ENCODE measurements at regions not wholly inside any gene's neighbourhood (a gene's known extent, or its start where the extent isn't known, plus 50 kb on each side); places are given as distances from the start of the nearest gene placed in this dataset.

DNA sequence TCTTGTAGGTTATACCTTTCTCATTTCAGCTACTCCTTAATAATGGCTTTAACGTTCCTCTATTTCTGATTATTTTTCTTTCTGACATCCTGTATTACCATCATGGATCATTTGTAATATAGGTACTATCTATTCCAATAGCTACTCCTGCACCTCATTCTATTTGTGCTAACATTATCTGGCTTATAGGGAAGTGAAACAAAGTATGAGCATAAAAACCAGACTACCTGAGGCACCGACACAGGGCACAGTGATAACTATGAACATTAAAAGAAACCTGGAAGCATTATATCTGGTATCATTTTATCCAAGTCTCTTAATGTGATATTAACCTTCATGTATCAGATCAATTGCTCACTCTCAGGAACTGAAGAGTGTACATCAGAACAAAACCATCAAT, 407.3 kb downstream of the DMRT2 start:
- Histone ChIP-seq H2AFZ (ENCODE audit: low read depth, low read length, poor library complexity, severe bottlenecking) (no peak overlapping the region), H3K4me3 (replicated peaks in 1 of 2; ENCODE audit: low read depth in 1 of 2, low read length in 2 of 2) (no peak overlapping the region), H3K9ac (ENCODE audit: low read length) (no peak overlapping the region), H3K27ac (ENCODE audit: low read depth, low read length) (no peak overlapping the region), H3K9me2 (ENCODE audit: insufficient read depth) (no peaks in the 10 kb centered on the region), H4K20me1 (ENCODE audit: insufficient read depth) (no peaks in the 10 kb centered on the region), H3K27me3 (ENCODE audit: insufficient read depth, low read length) (no peaks in the 10 kb centered on the region), H3K4me2 (ENCODE audit: low read length) (no peak overlapping the region), H3K79me2 (ENCODE audit: insufficient read depth, low read length) (no peaks in the 10 kb centered on the region), H3K9me3 (ENCODE audit: control insufficient read depth in 1 of 2, insufficient read depth in 1 of 2, low read depth in 1 of 2, low read length in 2 of 2) (peaks cover 3 to 13% of the 10 kb centered on the region in 2 experiments; a peak in 2 of 4 replicates), H3K36me3 (ENCODE audit: control insufficient read depth in 1 of 2, insufficient read depth in 2 of 2, low read length in 2 of 2) (no peaks in the 10 kb centered on the region), H3K4me1 (ENCODE audit: control insufficient read depth in 1 of 2, insufficient read depth in 2 of 2, low read length in 2 of 2) (no peaks in the 10 kb centered on the region)
- CTCF ChIA-PET, result no interaction called here
- intact Hi-C loops (cut with micrococcal nuclease), result no loop called here
- ATAC-seq, result no peak
- no TSS peak for BruUV-seq (replicated peaks)
- TF ChIP-seq YY1 (IDR thresholded peaks at IDR 0.05; ENCODE audit: extremely low read depth, insufficient replicate concordance, low read depth, low read length), result no peak
- TF ChIP-seq, protein P1, sequence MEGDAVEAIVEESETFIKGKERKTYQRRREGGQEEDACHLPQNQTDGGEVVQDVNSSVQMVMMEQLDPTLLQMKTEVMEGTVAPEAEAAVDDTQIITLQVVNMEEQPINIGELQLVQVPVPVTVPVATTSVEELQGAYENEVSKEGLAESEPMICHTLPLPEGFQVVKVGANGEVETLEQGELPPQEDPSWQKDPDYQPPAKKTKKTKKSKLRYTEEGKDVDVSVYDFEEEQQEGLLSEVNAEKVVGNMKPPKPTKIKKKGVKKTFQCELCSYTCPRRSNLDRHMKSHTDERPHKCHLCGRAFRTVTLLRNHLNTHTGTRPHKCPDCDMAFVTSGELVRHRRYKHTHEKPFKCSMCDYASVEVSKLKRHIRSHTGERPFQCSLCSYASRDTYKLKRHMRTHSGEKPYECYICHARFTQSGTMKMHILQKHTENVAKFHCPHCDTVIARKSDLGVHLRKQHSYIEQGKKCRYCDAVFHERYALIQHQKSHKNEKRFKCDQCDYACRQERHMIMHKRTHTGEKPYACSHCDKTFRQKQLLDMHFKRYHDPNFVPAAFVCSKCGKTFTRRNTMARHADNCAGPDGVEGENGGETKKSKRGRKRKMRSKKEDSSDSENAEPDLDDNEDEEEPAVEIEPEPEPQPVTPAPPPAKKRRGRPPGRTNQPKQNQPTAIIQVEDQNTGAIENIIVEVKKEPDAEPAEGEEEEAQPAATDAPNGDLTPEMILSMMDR (IDR thresholded peaks at IDR 0.05 in 2 of 3, conservative IDR thresholded peaks at IDR 0.05 in 1 of 3; ENCODE audit: borderline replicate concordance in 1 of 3, insufficient read depth in 1 of 3, low read depth in 2 of 3, low read length in 2 of 3), result no peak
- no peak for TF ChIP-seq SP1 (IDR thresholded peaks at IDR 0.05; ENCODE audit: low read depth)
- no peak for TF ChIP-seq POLR2A (IDR thresholded peaks at IDR 0.05; ENCODE audit: borderline replicate concordance, extremely low read depth, insufficient read depth, insufficient read length)
- no peak for TF ChIP-seq EZH2 (IDR thresholded peaks at IDR 0.05)
- TF ChIP-seq, protein P2, sequence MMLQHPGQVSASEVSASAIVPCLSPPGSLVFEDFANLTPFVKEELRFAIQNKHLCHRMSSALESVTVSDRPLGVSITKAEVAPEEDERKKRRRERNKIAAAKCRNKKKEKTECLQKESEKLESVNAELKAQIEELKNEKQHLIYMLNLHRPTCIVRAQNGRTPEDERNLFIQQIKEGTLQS (IDR thresholded peaks at IDR 0.05), result no peak
- no peak for TF ChIP-seq SIN3A (IDR thresholded peaks at IDR 0.05; ENCODE audit: low read depth)
- no peak for TF ChIP-seq JUND (IDR thresholded peaks at IDR 0.05)
- no peak for TF ChIP-seq CBX3 (IDR thresholded peaks at IDR 0.05; ENCODE audit: low read depth)
- TF ChIP-seq, protein P3, sequence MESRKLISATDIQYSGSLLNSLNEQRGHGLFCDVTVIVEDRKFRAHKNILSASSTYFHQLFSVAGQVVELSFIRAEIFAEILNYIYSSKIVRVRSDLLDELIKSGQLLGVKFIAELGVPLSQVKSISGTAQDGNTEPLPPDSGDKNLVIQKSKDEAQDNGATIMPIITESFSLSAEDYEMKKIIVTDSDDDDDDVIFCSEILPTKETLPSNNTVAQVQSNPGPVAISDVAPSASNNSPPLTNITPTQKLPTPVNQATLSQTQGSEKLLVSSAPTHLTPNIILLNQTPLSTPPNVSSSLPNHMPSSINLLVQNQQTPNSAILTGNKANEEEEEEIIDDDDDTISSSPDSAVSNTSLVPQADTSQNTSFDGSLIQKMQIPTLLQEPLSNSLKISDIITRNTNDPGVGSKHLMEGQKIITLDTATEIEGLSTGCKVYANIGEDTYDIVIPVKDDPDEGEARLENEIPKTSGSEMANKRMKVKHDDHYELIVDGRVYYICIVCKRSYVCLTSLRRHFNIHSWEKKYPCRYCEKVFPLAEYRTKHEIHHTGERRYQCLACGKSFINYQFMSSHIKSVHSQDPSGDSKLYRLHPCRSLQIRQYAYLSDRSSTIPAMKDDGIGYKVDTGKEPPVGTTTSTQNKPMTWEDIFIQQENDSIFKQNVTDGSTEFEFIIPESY (IDR thresholded peaks at IDR 0.05; ENCODE audit: extremely low read depth, insufficient replicate concordance, low read length), result no peak
- no peak for TF ChIP-seq ZNF274 (IDR thresholded peaks at IDR 0.05; ENCODE audit: low read depth, low read length)
- TF ChIP-seq POLR2AphosphoS5 (IDR thresholded peaks at IDR 0.05; ENCODE audit: low read depth, low read length), result no peak
- TF ChIP-seq EGR1 (IDR thresholded peaks at IDR 0.05; ENCODE audit: low read depth), result no peak
- RAD21 ChIA-PET (ENCODE audit: low non-redundant PET in 1 of 2, low total read pairs in 2 of 2, uncharacterized antibody in 2 of 2, unreplicated experiment in 2 of 2), result no interaction called here
- DNase-seq (ENCODE audit: low read depth, low spot score), result no peak
- POLR2A ChIA-PET, result no interaction called here

All from HCT116 (cell line).